ENCODE measurements at regions not wholly inside any gene's neighbourhood (a gene's known extent, or its start where the extent isn't known, plus 50 kb on each side); places are given as distances from the start of the nearest gene placed in this dataset.

DNA sequence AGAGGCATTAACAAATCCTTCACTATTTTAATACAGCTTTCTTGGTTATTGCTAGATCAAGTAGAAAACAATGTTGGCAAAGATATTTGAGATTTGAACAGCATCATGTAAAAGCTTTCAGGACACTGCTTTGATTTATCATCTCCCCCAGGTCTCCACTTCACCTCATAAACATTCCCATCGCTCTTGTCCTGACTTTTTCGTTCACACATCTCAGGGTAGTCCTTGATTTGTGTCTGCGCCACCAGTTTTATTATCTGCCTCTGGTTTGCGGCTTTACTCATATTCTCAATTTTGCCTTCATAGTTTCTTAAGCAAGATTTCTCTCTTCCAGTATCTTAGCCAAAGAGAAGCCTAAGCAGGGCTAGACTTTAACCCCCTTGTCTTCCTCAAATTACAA is 63.5 kb upstream of the ROR1 start:
- no peak for DNase-seq

DNA sequence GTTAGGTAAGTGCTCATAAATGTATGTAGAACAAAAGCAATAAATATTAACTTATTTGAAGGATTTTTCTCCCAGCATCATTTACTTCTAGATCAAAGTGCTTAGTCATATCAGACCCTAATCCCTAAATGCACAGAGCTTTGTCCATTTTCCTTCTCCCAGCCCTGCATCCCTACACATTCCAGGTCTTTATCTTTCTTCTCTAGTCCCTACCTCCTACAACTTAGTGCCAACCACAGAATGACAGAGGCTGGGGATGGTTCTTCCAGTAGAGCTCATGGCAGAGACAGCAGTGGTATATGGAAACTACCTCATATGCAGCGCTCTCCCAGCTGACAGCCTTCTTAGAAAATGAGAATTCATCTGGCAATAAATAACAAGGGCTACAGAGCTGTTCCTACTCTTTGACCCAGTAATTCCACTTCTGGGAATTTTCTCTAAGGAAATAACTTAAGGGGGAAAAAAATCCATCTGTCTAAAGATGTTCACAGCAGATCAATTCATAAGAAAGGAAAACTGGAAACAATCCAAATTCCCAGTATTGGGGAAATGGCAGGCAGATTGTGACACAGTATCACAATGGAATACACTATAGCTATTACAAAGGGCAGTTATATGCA is 62.9 kb upstream of the ROR1 start:
- DNase-seq: no peak

DNA sequence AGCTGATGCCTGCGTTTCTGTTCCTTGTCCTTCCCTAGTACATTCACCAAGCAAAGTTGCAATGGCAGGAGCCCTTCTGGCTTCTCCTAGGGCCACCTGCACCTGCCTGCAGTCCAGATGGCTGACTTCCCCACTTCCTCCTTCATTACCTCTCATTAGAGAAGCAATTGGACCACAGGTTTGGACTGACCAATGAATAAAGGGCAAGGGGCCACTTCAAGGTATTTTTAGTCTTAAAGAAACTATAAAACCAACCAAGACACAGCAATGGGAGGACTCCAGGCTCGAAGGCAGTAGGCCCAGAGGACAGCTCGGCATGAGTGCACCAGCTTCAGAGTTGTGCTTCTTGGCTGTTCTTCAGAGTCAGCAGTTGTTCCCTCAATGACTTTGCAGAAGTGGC is 60.8 kb upstream of the ROR1 start:
- no peak for DNase-seq

DNA sequence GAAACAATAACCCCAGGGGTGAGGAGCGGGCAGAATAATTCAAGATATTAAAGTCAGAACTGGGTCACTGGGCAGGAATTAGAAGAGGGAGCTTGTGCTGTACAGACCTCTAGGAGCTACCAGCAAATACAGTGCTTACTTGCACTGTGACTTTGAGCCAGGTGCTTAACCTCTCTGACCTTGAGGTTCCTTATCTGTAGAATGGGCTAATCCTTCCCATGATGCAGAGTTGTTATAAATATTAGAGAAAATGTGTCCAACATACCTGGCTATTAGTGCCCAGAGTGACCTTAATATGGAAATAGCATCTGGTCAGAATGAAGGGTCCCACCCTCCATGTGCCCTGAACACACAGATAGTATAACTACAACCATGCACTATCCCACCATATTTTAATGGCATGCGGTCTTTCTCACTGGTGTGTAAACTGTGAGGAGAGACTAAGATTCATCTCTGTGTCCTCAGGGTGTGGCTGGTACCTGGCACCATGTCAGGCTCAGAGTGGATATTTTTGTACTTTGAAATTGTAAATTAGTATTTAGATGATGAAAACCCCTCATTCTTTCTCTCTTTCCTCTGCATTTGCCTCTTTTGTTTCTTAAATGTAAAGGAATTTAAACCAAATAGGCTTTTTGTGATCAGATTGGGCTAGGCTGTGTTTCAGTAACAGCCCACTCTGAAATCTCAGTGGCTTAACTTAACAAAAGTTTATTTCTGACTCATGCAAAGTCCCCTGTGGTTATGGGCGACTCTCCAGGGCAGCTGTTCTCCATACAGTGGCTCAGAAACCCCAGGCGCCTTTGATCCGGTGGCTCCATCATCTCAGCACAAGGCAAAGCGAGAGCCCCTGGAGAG is 60.0 kb upstream of the ROR1 start:
- DNase-seq: no peak

DNA sequence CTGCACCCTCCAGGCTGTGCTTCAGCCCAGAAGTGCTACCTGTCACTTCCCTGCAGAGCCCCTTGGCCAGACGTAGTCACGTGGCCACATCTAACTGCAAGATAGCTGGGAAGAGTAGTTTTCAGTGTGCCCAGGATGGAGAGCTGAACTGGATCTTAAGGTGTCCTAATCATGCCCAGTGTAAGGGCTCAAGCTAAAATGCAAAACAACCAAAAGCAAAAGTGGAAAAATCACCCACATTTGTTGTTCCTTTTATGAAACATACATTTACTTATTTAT is 59.4 kb upstream of the ROR1 start:
- DNase-seq: no peak

DNA sequence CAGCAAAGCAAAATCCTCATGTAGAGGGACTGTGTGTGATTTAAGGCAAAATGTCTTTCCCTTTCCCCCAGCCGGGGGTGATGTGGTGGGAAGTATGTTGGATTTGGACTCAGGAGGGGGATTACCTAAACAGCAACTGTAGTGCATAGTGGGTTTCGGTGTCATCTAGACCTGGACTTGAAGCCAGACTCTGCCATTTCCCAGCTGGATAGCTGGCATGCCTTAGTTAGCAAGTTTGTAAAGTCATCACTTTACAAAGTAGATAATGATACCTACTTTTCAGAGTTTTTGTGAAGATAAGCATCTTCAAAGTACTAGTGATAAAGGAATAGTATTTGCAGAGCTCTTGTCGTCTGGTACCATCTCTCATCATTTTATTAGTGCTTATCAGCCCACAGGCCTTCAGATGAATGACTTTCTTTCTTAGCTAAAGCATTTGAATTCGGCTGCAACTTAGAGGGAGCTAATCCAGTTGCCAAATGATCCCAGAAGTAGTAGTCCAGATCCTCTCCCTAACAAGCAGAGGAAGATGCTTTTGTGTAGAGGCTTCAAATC is 56.2 kb upstream of the ROR1 start:
- no peak for DNase-seq

DNA sequence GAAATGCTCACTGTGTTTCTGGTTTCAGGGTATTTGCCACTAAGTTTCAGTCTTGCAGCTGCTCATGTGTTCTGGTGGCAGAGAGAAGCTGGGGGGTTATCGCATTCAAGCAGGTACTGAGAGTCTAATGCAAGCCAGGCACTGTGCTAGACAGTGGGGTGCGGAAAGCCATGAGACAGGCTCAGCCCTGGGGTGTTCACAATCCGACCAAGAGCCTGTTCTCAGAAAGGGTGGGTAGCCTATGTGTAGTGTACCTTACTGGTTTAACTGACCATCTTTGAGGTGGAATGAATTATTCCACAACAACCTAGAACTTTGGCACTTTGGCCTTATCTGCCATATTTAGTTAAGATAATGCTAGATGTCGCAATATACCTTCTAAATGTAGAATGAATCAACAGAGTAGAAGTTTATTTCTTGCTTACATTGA is 55.3 kb upstream of the ROR1 start:
- DNase-seq: no peak

DNA sequence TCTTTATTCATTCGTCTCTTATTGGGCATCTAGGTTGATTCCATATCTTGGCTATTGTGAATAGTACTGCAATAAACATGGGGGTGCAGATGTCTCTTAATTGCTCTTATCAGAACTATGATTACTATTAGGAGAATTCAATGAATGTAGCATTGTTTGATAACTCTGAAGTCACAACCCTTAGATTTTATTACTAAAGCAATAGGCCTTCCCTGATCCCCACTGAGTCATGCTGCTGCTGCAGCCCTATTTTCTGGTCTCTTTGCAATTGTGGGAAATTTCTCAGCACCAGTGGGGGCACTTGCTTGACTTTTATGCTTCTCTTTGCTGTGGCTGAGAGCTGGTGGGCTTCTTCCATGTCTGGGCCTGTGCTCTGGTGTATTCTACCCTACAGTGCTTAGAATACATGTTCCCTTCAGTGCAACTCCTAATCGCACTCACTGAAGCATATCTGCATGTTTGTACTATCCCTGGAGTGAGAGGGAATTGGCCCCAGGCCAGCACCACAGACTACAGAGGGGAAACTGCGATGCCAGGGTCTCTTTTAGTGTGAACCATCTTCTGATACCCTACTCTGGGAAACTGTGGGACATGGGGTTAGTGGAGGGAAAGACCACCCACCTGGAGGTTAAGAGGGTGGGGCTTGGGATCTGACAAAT is 52.2 kb upstream of the ROR1 start:
- DNase-seq: peak; percentile 57

DNA sequence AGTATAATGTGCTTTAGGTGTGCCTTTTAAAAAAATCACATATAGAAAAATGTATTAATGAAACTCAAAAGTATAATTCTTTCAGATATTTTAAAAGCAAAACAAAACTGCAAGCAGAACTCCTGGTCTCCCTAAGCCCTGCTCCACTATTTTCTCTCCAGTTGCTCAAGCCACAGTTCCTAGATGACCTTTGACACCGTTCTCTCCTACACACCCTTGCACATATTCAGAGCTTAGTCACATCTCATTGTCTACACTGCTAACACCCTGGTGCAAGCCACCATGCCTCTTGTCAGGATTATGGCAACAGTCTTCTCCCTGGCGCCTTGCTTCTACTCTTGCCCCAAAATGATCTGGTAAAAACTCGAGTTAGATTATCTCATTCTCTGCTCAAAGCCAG is 50.2 kb upstream of the ROR1 start:
- DNase-seq: no peak
